K562 (cell line): ENCODE measurements at regions not wholly inside any gene's neighbourhood (a gene's known extent, or its start where the extent isn't known, plus 50 kb on each side); places are given as distances from the start of the nearest gene placed in this dataset.

Source experiments
- ATAC-seq: fragments of 200-7000 bp; cut with Tn5 transposase; 3 replicates; pipeline ENCODE4 v1.9.1; 2020; ENCODE audit warnings: moderate library complexity
- BruUV-seq: library from RNA; stranded (reverse); fragments of 400-500 nt; replicated peaks from 2 replicates; lab custom pipeline; 2021; lab: Mats Ljungman, UMichigan
- CTCF ChIA-PET: fragments of 300-600 bp; formaldehyde crosslinking; extraction: SDS; loops from one replicate; lab custom pipeline; 2021; ENCODE audit warnings: low intra/inter-chr PET ratio; lab: Yijun Ruan, JAX
- POLR2A ChIA-PET: fragments of 300-600, 350-650 bp; sonication (Branson Sonifier 250); formaldehyde crosslinking; extraction: SDS; loops from one replicate; lab custom pipeline; 2021; ENCODE audit warnings: antibody characterized with exemption, inconsistent platforms; lab: Yijun Ruan, JAX
- DNase-seq, 4 experiments: peaks; one replicate each; pipeline versions ENCODE4 v3.0.0 to v3.0.0-alpha.2; 2011 to 2018; ENCODE audit warnings: low spot score in 3 of 4, mixed read lengths in 3 of 4; ENCODE audit errors: extremely low read depth in 1 of 4
- FAIRE-seq: peaks from 2 replicates; lab custom pipeline; 2011; peaks lifted over from hg19 to GRCh38; lab: Jason Lieb, UNC
- H2AFZ ChIP-seq: 2 replicates; pipeline ENCODE4 v1.6.0; 2011; ENCODE audit warnings: low read depth, low read length, control low read depth, inconsistent platforms
- H3K27ac ChIP-seq: fragments of 200-600 bp; 3 replicates; pipeline ENCODE4 v1.8.0; 2011; ENCODE audit warnings: low read depth, mild to moderate bottlenecking, control low read depth, inconsistent platforms, low read length, moderate library complexity, mixed read lengths; ENCODE audit errors: extremely low read depth
- H3K27me3 ChIP-seq, 2 experiments: fragments of 300-600 bp in 1 of 2; 2 replicates in 1 of 2; 3 replicates in 1 of 2; pipeline versions ENCODE4 v1.6.0 to v1.8.0; 2011; ENCODE audit warnings: inconsistent platforms in 2 of 2, low read length in 2 of 2, mild to moderate bottlenecking in 1 of 2, mixed read lengths in 1 of 2, moderate library complexity in 1 of 2; ENCODE audit not compliant: control insufficient read depth in 2 of 2, insufficient read depth in 2 of 2
- H3K36me3 ChIP-seq: fragments of 300-600 bp; 3 replicates; pipeline ENCODE4 v1.8.0; 2011; ENCODE audit warnings: mild to moderate bottlenecking, low read length, inconsistent platforms; ENCODE audit not compliant: control insufficient read depth, insufficient read depth
- H3K4me1 ChIP-seq, 2 experiments: fragments of 200-600 bp in 1 of 2; replicated peaks in 1 of 2; 2 replicates in 1 of 2; 3 replicates in 1 of 2; pipeline versions ENCODE4 v1.5.1 to v1.8.0; 2011; ENCODE audit warnings: inconsistent platforms in 2 of 2, low read length in 2 of 2, mild to moderate bottlenecking in 1 of 2, mixed read lengths in 1 of 2, moderate library complexity in 1 of 2; ENCODE audit not compliant: control insufficient read depth in 2 of 2, insufficient read depth in 2 of 2
- H3K4me2 ChIP-seq: 2 replicates; pipeline ENCODE4 v1.6.1; 2011; ENCODE audit warnings: low read length, control low read depth, inconsistent platforms, mixed read lengths; ENCODE audit not compliant: insufficient read depth
- H3K4me3 ChIP-seq: fragments of 200-600 bp; sonication (generic), shearing (Covaris generic); 2 replicates; pipeline ENCODE4 v1.5.1; 2016; ENCODE audit warnings: control low read depth, inconsistent platforms
- H3K79me2 ChIP-seq: fragments of 200-600 bp; 3 replicates; pipeline ENCODE4 v1.8.0; 2011; ENCODE audit warnings: low read length, inconsistent platforms; ENCODE audit not compliant: control insufficient read depth, insufficient read depth
- H3K9ac ChIP-seq, 2 experiments: 2 replicates each; pipeline versions ENCODE4 v1.6.0 to v1.6.1; 2011; ENCODE audit warnings: low read depth in 2 of 2, low read length in 2 of 2, control low read depth in 1 of 2, inconsistent platforms in 1 of 2, mild to moderate bottlenecking in 1 of 2, mixed read lengths in 1 of 2; ENCODE audit not compliant: insufficient read depth in 1 of 2
- H3K9me1 ChIP-seq: one replicate; pipeline ENCODE4 v1.6.0; 2011; ENCODE audit warnings: inconsistent platforms, mild to moderate bottlenecking, low read length, moderate library complexity; ENCODE audit not compliant: control insufficient read depth, insufficient read depth
- H3K9me3 ChIP-seq: replicated peaks from 2 replicates; pipeline ENCODE4 v1.5.1; 2011; ENCODE audit warnings: low read depth, low read length, inconsistent platforms; ENCODE audit not compliant: control insufficient read depth, insufficient read depth
- H4K20me1 ChIP-seq: replicated peaks from 2 replicates; pipeline ENCODE4 v1.6.1; 2011; ENCODE audit warnings: low read length, inconsistent platforms, mixed read lengths; ENCODE audit not compliant: control insufficient read depth, insufficient read depth
- BRD4 ChIP-seq: fragments of 200-600 bp; sonication (generic); IDR thresholded peaks from 2 replicates; pipeline ENCODE4 v1.6.1; 2017; ENCODE audit warnings: inconsistent platforms
- EP300 ChIP-seq: IDR thresholded peaks from 2 replicates; pipeline ENCODE4 v1.6.1; 2012; ENCODE audit warnings: low read length, improper control_type of control experiment
- HLTF ChIP-seq: fragments of 450-650 bp; IDR thresholded peaks from 2 replicates; pipeline ENCODE4 v1.6.1; 2016
- RBM14 ChIP-seq: fragments of 200-400 bp; formaldehyde crosslinking; IDR thresholded peaks from 2 replicates; pipeline ENCODE4 v1.6.1; 2018; ENCODE audit warnings: low read depth, mild to moderate bottlenecking, low read length, moderate library complexity, borderline replicate concordance; ENCODE audit not compliant: insufficient read depth
- RBM34 ChIP-seq: fragments of 200-400 bp; formaldehyde crosslinking; IDR thresholded peaks from 2 replicates; pipeline ENCODE4 v1.6.1; 2018; ENCODE audit warnings: low read length, borderline replicate concordance; ENCODE audit not compliant: insufficient read depth
- SMARCC2 ChIP-seq: fragments of 450-650 bp; IDR thresholded peaks from 2 replicates; pipeline ENCODE4 v1.6.1; 2017; ENCODE audit warnings: antibody characterized with exemption, moderate library complexity, mild to moderate bottlenecking, low read depth
- TRIM28 ChIP-seq: fragments of 450-650 bp; IDR thresholded peaks from 2 replicates; pipeline ENCODE4 v1.6.1; 2017
- TSC22D4 ChIP-seq: fragments of 450-650 bp; IDR thresholded peaks from 2 replicates; pipeline ENCODE4 v1.6.1; 2016; ENCODE audit warnings: missing genetic modification characterization, missing biosample characterization, control low read depth
- ZBTB17 ChIP-seq: fragments of 450-650 bp; formaldehyde crosslinking; IDR thresholded peaks from 2 replicates; pipeline ENCODE4 v1.4.0; 2020; ENCODE audit warnings: mild to moderate bottlenecking
- ZKSCAN1 ChIP-seq: fragments of 150-350 bp; IDR thresholded peaks from 2 replicates; pipeline ENCODE4 v1.6.1; 2016; ENCODE audit warnings: low read depth, low read length
- ZKSCAN3 ChIP-seq: fragments of 250-450 bp; sonication (Bioruptor Pico); IDR thresholded peaks from 2 replicates; pipeline ENCODE4 v1.4.0; 2020
- ZNF143 ChIP-seq: sonication (generic); formaldehyde crosslinking; IDR thresholded peaks from 2 replicates; pipeline ENCODE4 v1.9.0; 2022; ENCODE audit warnings: mild to moderate bottlenecking, missing genetic modification reagents
- ZNF780A ChIP-seq: fragments of 250-450 bp; sonication (Bioruptor Pico); IDR thresholded peaks from 2 replicates; pipeline ENCODE4 v1.5.0; 2021; ENCODE audit warnings: mild to moderate bottlenecking
- WGBS: fragments of 100-300 bp; shearing (Covaris generic); methylation state at CpG from one replicate; pipeline ENCODE4 v1.1.6; 2016; ENCODE audit warnings: low coverage, mixed read lengths; ENCODE audit not compliant: insufficient coverage; ENCODE audit errors: missing lambda C conversion rate; 5-methylcytosine and 5-hydroxymethylcytosine counted together
- in situ Hi-C: fragments of 300-500 bp; cut with MboI; formaldehyde crosslinking; loops from 4 replicates; pipeline ENCODE4 v1.15.0; 2018; ENCODE audit warnings: inconsistent platforms, mixed read lengths
- intact Hi-C: fragments of 100-400 bp; cut with micrococcal nuclease; formaldehyde crosslinking; loops from 2 replicates; pipeline ENCODE4 v1.14.2; 2022
- TF ChIP-seq, protein P1 (sequence below): fragments of 250-450 bp; sonication (Bioruptor Pico); IDR thresholded peaks from 2 replicates; pipeline ENCODE4 v1.4.0; 2020; ENCODE audit warnings: borderline replicate concordance
- TF ChIP-seq, protein P2 (sequence below): IDR thresholded peaks from 3 replicates; pipeline ENCODE4 v1.6.1; 2011; ENCODE audit warnings: borderline replicate concordance, mild to moderate bottlenecking; ENCODE audit not compliant: insufficient read length, insufficient read depth
- TF ChIP-seq, protein P3 (sequence below): fragments of 250-450 bp; sonication (Bioruptor Pico); IDR thresholded peaks from 2 replicates; pipeline ENCODE4 v1.4.0; 2020
- TF ChIP-seq, protein P4 (sequence below): sonication (generic); formaldehyde crosslinking; IDR thresholded peaks from 2 replicates; pipeline ENCODE4 v1.8.0; 2022; ENCODE audit warnings: mild to moderate bottlenecking, missing genetic modification reagents

DNA sequence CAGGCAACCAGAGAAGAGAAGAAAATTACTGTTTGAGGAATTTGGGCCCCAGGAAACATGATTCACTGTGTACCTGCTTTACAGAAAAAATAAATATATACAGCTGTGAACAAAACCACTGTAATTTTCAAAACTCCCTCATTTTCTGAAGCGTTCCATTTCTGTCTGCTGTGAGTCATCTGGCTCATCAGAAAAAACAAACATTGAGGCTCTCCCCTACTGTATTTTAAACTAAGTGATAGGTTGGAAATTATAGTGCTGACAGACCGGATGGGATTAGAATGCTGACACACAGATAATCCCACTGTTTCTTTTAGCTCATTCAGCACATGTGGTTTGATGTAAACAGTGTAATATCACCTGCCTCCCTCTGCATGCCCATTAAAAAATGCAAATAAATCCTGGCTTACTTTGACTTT, 847.0 kb downstream of the TRIML1 start:
- intact Hi-C loops: no loop called here
- no TSS peak for BruUV-seq
- WGBS: 4% methylated on average over 2 of the region's 2 CpGs
- Histone ChIP-seq H3K9me1 (no peaks in the 10 kb centered on the region), H3K27ac (no peak overlapping the region), H3K36me3 (no peaks in the 10 kb centered on the region), H3K79me2 (no peaks in the 10 kb centered on the region), H4K20me1 (no peaks in the 10 kb centered on the region), H3K4me2 (no peak overlapping the region), H3K27me3 (no peaks in the 10 kb centered on the region), H2AFZ (no peak overlapping the region), H3K9me3 (no peaks in the 10 kb centered on the region), H3K4me1 (no peaks in the 10 kb centered on the region), H3K9ac (no peak overlapping the region)
- POLR2A ChIA-PET: interaction anchor here (0.7 kb wide), 1 partner anchor 136 kb away, joined by 3 read pairs; no protein-coding TSS in a partner anchor
- FAIRE-seq: no peak
- no peak for DNase-seq
- TF ChIP-seq BRD4 (no peak), EP300 (no peak), TSC22D4 (no peak), RBM34 (no peak), ZKSCAN3 (CRISPR knock-in tag) (no peak), RBM14 (no peak), ZNF780A (CRISPR knock-in tag) (no peak), HLTF (no peak), TRIM28 (no peak), SMARCC2 (no peak), ZKSCAN1 (no peak), ZBTB17 (CRISPR knock-in tag) (no peak), ZNF143 (CRISPR knock-in tag) (no peak)
- TF ChIP-seq, protein P1, sequence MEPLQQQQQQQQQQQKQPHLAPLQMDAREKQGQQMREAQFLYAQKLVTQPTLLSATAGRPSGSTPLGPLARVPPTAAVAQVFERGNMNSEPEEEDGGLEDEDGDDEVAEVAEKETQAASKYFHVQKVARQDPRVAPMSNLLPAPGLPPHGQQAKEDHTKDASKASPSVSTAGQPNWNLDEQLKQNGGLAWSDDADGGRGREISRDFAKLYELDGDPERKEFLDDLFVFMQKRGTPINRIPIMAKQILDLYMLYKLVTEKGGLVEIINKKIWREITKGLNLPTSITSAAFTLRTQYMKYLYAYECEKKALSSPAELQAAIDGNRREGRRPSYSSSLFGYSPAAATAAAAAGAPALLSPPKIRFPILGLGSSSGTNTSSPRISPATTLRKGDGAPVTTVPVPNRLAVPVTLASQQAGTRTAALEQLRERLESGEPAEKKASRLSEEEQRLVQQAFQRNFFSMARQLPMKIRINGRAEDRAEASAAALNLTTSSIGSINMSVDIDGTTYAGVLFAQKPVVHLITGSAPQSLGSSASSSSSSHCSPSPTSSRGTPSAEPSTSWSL (CRISPR knock-in tag): no peak
- TF ChIP-seq, protein P2, sequence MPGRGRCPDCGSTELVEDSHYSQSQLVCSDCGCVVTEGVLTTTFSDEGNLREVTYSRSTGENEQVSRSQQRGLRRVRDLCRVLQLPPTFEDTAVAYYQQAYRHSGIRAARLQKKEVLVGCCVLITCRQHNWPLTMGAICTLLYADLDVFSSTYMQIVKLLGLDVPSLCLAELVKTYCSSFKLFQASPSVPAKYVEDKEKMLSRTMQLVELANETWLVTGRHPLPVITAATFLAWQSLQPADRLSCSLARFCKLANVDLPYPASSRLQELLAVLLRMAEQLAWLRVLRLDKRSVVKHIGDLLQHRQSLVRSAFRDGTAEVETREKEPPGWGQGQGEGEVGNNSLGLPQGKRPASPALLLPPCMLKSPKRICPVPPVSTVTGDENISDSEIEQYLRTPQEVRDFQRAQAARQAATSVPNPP: no peak
- TF ChIP-seq, protein P3, sequence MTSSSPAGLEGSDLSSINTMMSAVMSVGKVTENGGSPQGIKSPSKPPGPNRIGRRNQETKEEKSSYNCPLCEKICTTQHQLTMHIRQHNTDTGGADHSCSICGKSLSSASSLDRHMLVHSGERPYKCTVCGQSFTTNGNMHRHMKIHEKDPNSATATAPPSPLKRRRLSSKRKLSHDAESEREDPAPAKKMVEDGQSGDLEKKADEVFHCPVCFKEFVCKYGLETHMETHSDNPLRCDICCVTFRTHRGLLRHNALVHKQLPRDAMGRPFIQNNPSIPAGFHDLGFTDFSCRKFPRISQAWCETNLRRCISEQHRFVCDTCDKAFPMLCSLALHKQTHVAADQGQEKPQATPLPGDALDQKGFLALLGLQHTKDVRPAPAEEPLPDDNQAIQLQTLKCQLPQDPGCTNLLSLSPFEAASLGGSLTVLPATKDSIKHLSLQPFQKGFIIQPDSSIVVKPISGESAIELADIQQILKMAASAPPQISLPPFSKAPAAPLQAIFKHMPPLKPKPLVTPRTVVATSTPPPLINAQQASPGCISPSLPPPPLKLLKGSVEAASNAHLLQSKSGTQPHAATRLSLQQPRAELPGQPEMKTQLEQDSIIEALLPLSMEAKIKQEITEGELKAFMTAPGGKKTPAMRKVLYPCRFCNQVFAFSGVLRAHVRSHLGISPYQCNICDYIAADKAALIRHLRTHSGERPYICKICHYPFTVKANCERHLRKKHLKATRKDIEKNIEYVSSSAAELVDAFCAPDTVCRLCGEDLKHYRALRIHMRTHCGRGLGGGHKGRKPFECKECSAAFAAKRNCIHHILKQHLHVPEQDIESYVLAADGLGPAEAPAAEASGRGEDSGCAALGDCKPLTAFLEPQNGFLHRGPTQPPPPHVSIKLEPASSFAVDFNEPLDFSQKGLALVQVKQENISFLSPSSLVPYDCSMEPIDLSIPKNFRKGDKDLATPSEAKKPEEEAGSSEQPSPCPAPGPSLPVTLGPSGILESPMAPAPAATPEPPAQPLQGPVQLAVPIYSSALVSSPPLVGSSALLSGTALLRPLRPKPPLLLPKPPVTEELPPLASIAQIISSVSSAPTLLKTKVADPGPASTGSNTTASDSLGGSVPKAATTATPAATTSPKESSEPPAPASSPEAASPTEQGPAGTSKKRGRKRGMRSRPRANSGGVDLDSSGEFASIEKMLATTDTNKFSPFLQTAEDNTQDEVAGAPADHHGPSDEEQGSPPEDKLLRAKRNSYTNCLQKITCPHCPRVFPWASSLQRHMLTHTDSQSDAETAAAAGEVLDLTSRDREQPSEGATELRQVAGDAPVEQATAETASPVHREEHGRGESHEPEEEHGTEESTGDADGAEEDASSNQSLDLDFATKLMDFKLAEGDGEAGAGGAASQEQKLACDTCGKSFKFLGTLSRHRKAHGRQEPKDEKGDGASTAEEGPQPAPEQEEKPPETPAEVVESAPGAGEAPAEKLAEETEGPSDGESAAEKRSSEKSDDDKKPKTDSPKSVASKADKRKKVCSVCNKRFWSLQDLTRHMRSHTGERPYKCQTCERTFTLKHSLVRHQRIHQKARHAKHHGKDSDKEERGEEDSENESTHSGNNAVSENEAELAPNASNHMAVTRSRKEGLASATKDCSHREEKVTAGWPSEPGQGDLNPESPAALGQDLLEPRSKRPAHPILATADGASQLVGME (CRISPR knock-in tag): no peak
- TF ChIP-seq, protein P4, sequence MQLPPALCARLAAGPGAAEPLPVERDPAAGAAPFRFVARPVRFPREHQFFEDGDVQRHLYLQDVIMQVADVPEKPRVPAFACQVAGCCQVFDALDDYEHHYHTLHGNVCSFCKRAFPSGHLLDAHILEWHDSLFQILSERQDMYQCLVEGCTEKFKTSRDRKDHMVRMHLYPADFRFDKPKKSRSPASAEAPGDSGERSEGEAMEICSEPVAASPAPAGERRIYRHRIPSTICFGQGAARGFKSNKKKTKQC (CRISPR knock-in tag): no peak
- TF ChIP-seq, all 486 proteins: peak for 0
- in situ Hi-C loops: no loop called here
- CTCF ChIA-PET: no interaction called here
- ATAC-seq: no peak
- no peak overlapping the region for H3K4me3 ChIP-seq
